Epithelial cell of proximal tubule (primary cell): ENCODE measurements at regions not wholly inside any gene's neighbourhood (a gene's known extent, or its start where the extent isn't known, plus 50 kb on each side); places are given as distances from the start of the nearest gene placed in this dataset.

Experiments used
- DNase-seq: peaks from one replicate; pipeline ENCODE4 v3.0.0-alpha.2; 2011; ENCODE audit warnings: low read depth
- H3K4me3 ChIP-seq: 2 replicates; pipeline ENCODE4 v1.5.1; 2011; ENCODE audit warnings: low read depth, mild to moderate bottlenecking, low read length
- CTCF ChIP-seq: conservative IDR thresholded peaks from 2 replicates; pipeline ENCODE4 v1.5.1; 2012; ENCODE audit warnings: low read depth, mild to moderate bottlenecking, low read length

- DNase-seq, result no peak
- H3K4me3 ChIP-seq, result no peak overlapping the region
- TF ChIP-seq CTCF, result no peak
Measured at GRCh38 chr3:139793408-139793807, 115.6 kb upstream of the NMNAT3 start.

- no peak for DNase-seq
- no peak for TF ChIP-seq CTCF
- H3K4me3 ChIP-seq, result no peak overlapping the region
Measured at GRCh38 chr3:139780593-139780992, 102.8 kb upstream of the NMNAT3 start.

GRCh38 chr3:139778682-139779233 lies 101.0 kb upstream of the NMNAT3 start:
- no peak for DNase-seq

GRCh38 chr3:139774560-139775302 lies 97.0 kb upstream of the NMNAT3 start:
- no peak overlapping the region for H3K4me3 ChIP-seq
- DNase-seq, result no peak
- TF ChIP-seq CTCF, result no peak

More at GRCh38 chr3:139778682-139779233, 101.0 kb upstream of the NMNAT3 start:
- no peak overlapping the region for H3K4me3 ChIP-seq
- no peak for TF ChIP-seq CTCF

GRCh38 chr3:139772539-139773500 lies 95.0 kb upstream of the NMNAT3 start:
- no peak overlapping the region for H3K4me3 ChIP-seq
- peak; percentile 81 for DNase-seq
- peak; percentile 18 for TF ChIP-seq CTCF

- TF ChIP-seq CTCF, result no peak
- H3K4me3 ChIP-seq, result no peak overlapping the region
- DNase-seq, result no peak
Measured at GRCh38 chr3:139771331-139771730, 93.6 kb upstream of the NMNAT3 start.
